ENCODE measurements at regions not wholly inside any gene's neighbourhood (a gene's known extent, or its start where the extent isn't known, plus 50 kb on each side); places are given as distances from the start of the nearest gene placed in this dataset.

GRCh38 chr11:128318856-128319474 lies 268.4 kb downstream of the ETS1 start:
- no peak for TF ChIP-seq POLR2A (IDR thresholded peaks at IDR 0.05)
- no peak for TF ChIP-seq POLR2AphosphoS5 (IDR thresholded peaks at IDR 0.05)

Measured in prostate gland (tissue), 1 donor.